ENCODE measurements at regions not wholly inside any gene's neighbourhood (a gene's known extent, or its start where the extent isn't known, plus 50 kb on each side); places are given as distances from the start of the nearest gene placed in this dataset.

DNA sequence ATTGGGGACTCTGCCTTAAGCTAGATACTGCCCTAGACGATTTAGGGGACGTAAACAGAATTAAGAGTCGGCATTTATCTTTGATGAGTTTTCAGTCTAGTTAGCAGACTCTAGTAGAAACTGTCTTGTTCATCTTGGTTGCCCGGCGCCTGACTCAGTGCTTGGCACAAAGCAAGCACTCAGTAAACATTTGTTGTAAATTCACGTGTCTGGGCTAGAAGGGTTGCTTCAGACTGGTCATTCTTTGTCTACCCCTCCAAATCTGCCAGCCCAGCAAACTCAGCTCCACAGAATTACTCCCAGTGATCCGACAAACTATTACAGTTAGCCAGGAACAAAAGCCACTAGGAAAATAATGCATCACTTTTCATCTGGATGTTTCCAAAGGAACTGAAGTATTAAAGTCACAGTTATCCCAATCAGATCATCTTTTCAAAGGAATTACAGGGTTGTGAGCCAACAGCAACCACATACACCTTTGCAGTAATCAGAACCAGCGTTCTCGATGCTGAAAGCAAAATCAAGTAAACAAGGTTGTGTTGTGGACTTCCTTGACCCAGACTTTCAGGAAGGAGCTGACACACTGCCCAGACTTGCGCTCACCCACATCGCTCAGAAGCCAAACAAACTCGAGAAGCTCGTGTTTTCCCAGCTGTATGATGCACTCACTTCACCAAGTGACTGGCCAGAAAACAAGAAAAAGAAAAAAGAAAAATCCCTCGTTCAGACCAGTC lies 66.5 kb upstream of the GADD45A start:
- peaks cover 8% of the 10 kb centered on the region for H3K9me3 Mint-ChIP-seq
- no peak overlapping the region for H3K4me3 Mint-ChIP-seq
- POLR2A ChIA-PET: no interaction called here
- H3K27me3 Mint-ChIP-seq (ENCODE audit: low read depth): no peaks in the 10 kb centered on the region
- CTCF ChIA-PET: interaction anchor here (1.2 to 1.4 kb wide), 2 partner anchors 94 to 142 kb away, joined by 3 to 4 read pairs; no protein-coding TSS in a partner anchor
- no peak for DNase-seq (ENCODE audit: low spot score)
- TF ChIP-seq SMAD3 (CRISPR knock-in tag; IDR thresholded peaks at IDR 0.05; ENCODE audit: borderline replicate concordance) (no peak), TP53 (CRISPR knock-in tag; IDR thresholded peaks at IDR 0.05) (no peak), HMGA2 (CRISPR knock-in tag; IDR thresholded peaks at IDR 0.05) (no peak), ZNF396 (CRISPR knock-in tag; IDR thresholded peaks at IDR 0.05; ENCODE audit: borderline replicate concordance) (no peak), ZBTB21 (CRISPR knock-in tag; IDR thresholded peaks at IDR 0.05; ENCODE audit: borderline replicate concordance) (no peak), OVOL2 (CRISPR knock-in tag; IDR thresholded peaks at IDR 0.05; ENCODE audit: borderline replicate concordance) (no peak), ATF3 (CRISPR knock-in tag; conservative IDR thresholded peaks at IDR 0.05) (no peak), ZNF121 (CRISPR knock-in tag; IDR thresholded peaks at IDR 0.05) (no peak), GTF2I (CRISPR knock-in tag; conservative IDR thresholded peaks at IDR 0.05) (no peak)
- TF ChIP-seq, protein P1, sequence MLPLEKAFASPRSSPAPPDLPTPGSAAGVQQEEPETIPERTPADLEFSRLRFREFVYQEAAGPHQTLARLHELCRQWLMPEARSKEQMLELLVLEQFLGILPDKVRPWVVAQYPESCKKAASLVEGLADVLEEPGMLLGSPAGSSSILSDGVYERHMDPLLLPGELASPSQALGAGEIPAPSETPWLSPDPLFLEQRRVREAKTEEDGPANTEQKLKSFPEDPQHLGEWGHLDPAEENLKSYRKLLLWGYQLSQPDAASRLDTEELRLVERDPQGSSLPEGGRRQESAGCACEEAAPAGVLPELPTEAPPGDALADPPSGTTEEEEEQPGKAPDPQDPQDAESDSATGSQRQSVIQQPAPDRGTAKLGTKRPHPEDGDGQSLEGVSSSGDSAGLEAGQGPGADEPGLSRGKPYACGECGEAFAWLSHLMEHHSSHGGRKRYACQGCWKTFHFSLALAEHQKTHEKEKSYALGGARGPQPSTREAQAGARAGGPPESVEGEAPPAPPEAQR (CRISPR knock-in tag; IDR thresholded peaks at IDR 0.05): no peak
- no peak overlapping the region for H3K27ac Mint-ChIP-seq
- no peaks in the 10 kb centered on the region for H3K36me3 Mint-ChIP-seq
- no peak for ATAC-seq
- H3K4me1 Mint-ChIP-seq: no peaks in the 10 kb centered on the region

DNA sequence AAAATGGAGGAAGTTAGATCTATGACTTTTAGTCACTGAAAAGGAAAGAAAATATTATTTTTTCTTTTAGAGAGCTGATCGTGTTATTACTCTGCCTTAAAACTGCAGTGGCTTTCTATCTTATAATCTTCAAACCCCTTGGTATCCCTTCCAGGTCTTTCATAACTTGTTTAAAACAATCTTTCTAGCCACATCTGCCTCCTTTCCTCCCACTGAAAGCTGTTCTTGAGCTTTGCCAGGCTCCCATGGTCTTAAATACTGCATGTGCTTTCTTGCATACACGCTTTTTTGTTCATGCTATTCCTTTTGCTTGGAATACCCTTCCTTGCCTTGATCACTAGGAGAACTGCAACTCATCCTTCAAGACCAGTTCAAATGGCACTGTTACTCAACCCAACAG lies 65.9 kb upstream of the GADD45A start:
- TF ChIP-seq, protein P2, sequence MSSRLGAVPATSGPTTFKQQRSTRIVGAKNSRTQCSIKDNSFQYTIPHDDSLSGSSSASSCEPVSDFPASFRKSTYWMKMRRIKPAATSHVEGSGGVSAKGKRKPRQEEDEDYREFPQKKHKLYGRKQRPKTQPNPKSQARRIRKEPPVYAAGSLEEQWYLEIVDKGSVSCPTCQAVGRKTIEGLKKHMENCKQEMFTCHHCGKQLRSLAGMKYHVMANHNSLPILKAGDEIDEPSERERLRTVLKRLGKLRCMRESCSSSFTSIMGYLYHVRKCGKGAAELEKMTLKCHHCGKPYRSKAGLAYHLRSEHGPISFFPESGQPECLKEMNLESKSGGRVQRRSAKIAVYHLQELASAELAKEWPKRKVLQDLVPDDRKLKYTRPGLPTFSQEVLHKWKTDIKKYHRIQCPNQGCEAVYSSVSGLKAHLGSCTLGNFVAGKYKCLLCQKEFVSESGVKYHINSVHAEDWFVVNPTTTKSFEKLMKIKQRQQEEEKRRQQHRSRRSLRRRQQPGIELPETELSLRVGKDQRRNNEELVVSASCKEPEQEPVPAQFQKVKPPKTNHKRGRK (CRISPR knock-in tag; IDR thresholded peaks at IDR 0.05; ENCODE audit: borderline replicate concordance): no peak
- TF ChIP-seq ZNF423 (CRISPR knock-in tag; IDR thresholded peaks at IDR 0.05) (no peak), JAZF1 (CRISPR knock-in tag; IDR thresholded peaks at IDR 0.05) (no peak), ZNF416 (CRISPR knock-in tag; IDR thresholded peaks at IDR 0.05) (no peak), SP1 (CRISPR knock-in tag; conservative IDR thresholded peaks at IDR 0.05) (no peak), ATF3 (CRISPR knock-in tag; conservative IDR thresholded peaks at IDR 0.05) (no peak), CBFB (CRISPR knock-in tag; IDR thresholded peaks at IDR 0.05; ENCODE audit: low read depth) (no peak), GRHL2 (CRISPR knock-in tag; IDR thresholded peaks at IDR 0.05; ENCODE audit: insufficient replicate concordance, severe bottlenecking) (no peak), NR2C2 (CRISPR knock-in tag; IDR thresholded peaks at IDR 0.05) (no peak), ZBTB21 (CRISPR knock-in tag; IDR thresholded peaks at IDR 0.05; ENCODE audit: borderline replicate concordance) (no peak)
- TF ChIP-seq, protein P3, sequence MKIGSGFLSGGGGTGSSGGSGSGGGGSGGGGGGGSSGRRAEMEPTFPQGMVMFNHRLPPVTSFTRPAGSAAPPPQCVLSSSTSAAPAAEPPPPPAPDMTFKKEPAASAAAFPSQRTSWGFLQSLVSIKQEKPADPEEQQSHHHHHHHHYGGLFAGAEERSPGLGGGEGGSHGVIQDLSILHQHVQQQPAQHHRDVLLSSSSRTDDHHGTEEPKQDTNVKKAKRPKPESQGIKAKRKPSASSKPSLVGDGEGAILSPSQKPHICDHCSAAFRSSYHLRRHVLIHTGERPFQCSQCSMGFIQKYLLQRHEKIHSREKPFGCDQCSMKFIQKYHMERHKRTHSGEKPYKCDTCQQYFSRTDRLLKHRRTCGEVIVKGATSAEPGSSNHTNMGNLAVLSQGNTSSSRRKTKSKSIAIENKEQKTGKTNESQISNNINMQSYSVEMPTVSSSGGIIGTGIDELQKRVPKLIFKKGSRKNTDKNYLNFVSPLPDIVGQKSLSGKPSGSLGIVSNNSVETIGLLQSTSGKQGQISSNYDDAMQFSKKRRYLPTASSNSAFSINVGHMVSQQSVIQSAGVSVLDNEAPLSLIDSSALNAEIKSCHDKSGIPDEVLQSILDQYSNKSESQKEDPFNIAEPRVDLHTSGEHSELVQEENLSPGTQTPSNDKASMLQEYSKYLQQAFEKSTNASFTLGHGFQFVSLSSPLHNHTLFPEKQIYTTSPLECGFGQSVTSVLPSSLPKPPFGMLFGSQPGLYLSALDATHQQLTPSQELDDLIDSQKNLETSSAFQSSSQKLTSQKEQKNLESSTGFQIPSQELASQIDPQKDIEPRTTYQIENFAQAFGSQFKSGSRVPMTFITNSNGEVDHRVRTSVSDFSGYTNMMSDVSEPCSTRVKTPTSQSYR (CRISPR knock-in tag; IDR thresholded peaks at IDR 0.05): no peak
- TF ChIP-seq, protein P4, sequence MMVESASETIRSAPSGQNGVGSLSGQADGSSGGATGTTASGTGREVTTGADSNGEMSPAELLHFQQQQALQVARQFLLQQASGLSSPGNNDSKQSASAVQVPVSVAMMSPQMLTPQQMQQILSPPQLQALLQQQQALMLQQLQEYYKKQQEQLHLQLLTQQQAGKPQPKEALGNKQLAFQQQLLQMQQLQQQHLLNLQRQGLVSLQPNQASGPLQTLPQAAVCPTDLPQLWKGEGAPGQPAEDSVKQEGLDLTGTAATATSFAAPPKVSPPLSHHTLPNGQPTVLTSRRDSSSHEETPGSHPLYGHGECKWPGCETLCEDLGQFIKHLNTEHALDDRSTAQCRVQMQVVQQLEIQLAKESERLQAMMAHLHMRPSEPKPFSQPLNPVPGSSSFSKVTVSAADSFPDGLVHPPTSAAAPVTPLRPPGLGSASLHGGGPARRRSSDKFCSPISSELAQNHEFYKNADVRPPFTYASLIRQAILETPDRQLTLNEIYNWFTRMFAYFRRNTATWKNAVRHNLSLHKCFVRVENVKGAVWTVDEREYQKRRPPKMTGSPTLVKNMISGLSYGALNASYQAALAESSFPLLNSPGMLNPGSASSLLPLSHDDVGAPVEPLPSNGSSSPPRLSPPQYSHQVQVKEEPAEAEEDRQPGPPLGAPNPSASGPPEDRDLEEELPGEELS (CRISPR knock-in tag; IDR thresholded peaks at IDR 0.05): no peak
- TF ChIP-seq, protein P5, sequence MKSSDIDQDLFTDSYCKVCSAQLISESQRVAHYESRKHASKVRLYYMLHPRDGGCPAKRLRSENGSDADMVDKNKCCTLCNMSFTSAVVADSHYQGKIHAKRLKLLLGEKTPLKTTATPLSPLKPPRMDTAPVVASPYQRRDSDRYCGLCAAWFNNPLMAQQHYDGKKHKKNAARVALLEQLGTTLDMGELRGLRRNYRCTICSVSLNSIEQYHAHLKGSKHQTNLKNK (CRISPR knock-in tag; IDR thresholded peaks at IDR 0.05): no peak
- ChIA-PET POLR2A (no interaction called here), CTCF (interaction anchor here (1.2 to 1.4 kb wide), 2 partner anchors 95 to 141 kb away, joined by 3 to 4 read pairs; no protein-coding TSS in a partner anchor)
- DNase-seq (ENCODE audit: low spot score) (no peak), ATAC-seq (no peak)
- H3K27ac Mint-ChIP-seq: no peak overlapping the region
- peaks cover 8% of the 10 kb centered on the region for H3K9me3 Mint-ChIP-seq
- H3K36me3 Mint-ChIP-seq: no peaks in the 10 kb centered on the region
- H3K27me3 Mint-ChIP-seq (ENCODE audit: low read depth): no peaks in the 10 kb centered on the region
- H3K4me1 Mint-ChIP-seq: no peaks in the 10 kb centered on the region
- no peak overlapping the region for H3K4me3 Mint-ChIP-seq
